ENCODE measurements at regions not wholly inside any gene's neighbourhood (a gene's known extent, or its start where the extent isn't known, plus 50 kb on each side); places are given as distances from the start of the nearest gene placed in this dataset.

DNA sequence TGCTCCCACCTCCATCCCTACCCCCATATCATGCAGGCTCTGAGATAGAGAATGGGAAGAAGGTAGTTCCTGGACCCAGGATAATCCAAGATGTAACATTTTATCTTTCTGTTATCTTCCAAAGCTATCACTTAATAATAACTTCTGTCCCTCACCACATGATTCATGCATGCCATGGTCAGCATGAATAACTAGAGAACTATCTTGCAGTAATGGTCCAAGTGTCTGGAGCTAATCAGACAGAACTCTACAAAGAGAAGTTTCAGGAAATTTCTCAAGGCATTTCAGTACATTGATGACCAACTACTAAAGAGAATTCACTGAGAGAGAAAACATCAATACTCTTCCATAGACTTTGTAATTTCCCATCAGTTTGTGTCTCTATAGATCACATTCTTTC lies 1469.7 kb upstream of the PIK3C3 start:
- no peak for DNase-seq

DNA sequence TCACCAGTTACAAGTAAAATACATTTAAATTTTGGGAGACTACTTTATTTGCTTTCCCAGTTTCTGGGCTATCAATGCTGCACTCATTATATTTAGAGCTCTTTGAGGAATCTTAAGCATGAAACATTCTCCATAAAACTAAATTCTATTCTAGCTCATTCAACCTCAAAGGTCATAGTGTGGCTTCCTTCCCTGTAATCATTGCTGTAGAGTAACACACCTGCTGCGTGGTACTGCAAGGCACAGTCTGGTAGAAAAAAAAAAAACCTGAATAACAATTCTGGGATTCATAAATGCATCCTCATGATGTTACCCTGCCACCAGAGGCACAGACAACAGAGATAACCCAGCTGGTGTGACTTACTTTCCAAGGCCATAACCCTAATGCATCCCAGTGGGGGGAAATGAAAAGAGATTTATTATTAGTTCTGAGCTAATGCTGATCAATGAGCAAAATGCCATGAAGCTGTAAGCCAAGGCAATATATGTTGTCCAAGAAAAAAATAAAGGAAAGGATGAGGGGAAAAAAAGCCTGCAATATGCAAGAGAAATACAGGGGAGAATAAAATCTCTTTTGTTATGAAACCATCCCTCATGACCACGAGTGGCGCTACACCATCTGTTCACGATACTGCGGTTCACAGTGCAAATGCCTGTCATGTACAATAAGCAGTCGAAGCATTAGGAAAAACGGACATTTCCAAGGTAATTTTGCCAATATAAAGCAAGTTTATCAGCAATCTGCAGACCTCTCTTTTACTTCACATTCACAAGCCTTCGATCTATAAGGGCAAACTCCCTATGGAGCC lies 1481.6 kb upstream of the PIK3C3 start:
- no peak for DNase-seq

DNA sequence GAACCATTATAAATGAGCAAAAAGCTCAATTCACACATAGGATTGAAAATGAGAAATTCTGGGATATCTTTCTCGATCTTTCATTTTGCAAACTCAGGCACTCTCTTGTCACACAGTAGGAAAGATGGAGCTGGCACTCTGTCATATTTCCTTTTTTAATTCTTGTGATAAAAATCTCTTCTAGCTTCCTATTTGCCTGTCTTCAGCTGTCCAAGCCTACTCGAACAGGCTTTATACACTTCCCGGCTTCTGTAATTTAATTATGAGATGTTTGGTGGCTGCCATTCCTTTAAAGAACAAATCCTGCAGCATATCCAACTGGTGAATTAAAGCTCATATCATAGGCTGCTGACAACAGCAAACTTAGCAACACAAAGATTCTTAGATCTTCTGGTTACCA lies 1484.3 kb upstream of the PIK3C3 start:
- DNase-seq, result no peak

DNA sequence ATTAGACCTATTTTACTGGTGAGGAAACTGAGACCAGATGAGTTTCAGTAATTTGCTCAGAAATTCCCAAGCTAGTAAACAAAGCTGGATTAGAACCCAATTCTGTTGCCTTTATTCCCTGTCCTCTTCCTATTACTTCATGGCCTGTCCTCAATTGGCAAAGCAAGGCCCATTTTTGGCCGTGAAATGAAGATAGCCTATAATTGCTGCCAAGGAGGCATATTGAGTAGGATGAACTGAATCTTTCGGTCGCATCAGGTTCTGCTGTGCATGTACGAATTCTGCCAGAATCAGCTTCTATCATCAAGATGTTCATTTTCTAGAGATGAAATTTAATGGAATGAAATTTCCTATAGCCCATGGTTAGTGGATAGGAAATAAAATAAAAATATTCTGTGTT lies 1485.2 kb upstream of the PIK3C3 start:
- DNase-seq, result no peak

DNA sequence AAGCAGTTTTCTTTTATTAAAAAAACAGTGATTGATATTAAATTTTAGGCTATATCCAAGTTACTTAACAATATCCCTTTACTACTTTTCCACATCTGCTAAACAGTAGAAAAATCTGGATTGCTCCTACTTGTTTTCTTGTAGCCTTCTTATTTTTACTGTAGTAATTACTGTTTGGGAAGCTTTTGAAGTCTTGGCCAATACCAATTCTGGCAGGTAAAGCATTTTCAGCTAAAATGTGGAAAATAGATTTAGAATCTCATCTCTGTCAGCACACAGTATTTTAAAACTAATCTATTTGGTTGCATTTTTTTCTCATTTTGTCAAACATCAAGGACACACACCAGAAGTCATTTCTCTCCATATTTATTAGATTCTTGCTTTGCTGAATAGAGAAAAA lies 1485.7 kb upstream of the PIK3C3 start:
- DNase-seq, result no peak

DNA sequence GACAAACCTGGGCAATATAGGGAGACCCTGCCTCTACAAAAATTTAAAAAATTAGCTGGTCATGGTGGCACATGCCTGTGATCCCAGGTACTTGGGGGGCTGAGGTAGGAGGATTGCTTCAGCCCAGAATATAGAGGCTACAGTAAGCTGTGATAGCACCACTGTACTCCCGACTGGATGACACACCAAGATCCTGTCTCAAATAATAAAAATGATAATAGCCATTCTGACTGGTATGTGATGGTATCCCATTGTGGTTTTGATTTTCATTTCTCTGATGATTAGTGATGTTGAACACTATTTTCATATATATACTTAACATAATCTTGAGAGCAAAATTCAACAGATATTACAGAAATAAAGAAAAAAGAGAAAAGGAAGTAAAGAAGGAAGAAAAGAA lies 1491.0 kb upstream of the PIK3C3 start:
- no peak for DNase-seq

DNA sequence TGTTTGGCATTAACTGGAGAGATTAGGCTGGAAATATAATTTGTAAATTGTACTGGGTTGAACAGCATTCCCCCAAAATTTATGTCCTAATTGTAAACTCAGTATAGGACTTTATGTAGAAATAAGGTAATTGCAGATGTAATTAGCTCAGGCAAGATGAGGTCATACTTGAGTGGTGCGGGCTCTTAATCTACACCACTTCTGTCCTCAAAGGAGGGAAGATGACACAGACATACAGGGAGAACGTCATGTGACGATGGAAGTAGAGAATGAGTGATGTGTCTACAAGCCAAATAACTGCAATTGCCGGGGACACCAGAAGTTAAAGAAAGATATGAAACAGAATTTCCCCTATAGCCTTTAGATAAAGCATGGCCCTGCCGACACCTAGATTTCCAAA lies 1501.1 kb upstream of the PIK3C3 start:
- no peak for DNase-seq

DNA sequence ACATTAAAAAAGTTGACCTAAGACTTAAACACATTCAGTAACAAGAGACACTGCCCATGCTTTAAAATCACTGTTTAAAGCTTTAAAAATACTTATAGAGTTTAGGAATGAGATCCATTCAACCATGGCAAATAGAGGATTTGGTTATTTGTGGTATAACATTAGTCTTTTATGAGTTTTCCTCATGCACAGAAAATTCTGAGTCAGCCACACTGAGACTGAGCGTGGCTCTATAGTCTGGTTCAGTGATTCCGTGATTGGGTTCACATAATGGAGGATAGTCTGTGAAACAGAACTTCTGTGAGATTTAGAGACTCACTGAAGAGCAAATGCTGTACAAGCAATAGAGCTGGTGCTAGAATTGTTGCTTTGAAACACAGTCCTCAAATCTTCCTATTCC lies 1502.4 kb upstream of the PIK3C3 start:
- DNase-seq, result no peak

DNA sequence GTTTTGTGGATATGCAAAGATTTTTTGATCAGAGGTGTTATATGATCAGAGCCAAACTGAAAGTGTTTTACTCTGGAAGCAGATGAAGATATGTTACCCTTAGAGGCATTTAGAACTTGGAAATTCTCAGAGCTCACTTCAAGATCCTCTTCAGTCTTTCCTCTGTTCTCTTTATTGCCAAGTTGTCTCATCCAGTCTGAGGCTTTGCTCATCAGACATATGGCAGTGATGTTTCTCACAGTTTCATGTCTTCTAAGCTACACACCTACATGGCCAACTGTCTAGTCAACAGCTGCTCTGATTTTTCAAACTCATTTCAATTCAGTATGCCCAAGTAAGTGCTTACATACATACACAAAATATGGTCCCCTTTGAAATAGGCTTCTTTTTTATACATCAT lies 1504.3 kb upstream of the PIK3C3 start:
- DNase-seq, result no peak

DNA sequence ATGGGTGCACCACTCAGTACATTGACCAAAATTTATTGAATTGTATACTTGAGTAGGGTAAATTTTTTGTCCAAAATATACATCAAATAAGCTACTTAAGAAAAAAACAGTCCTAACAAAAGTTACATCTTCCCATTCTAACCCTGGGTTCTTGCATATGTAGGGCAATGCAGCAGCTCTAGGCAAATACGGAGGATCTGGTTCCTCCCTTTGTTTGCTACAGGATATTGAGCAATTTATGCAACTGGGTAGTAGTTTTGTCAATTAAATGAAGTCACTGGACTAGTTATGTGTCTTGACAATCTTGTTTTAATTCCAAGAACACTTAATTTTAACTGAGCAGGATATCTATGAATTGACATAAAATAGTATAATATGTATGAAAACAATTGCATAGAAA lies 1507.2 kb upstream of the PIK3C3 start:
- DNase-seq, result no peak

DNA sequence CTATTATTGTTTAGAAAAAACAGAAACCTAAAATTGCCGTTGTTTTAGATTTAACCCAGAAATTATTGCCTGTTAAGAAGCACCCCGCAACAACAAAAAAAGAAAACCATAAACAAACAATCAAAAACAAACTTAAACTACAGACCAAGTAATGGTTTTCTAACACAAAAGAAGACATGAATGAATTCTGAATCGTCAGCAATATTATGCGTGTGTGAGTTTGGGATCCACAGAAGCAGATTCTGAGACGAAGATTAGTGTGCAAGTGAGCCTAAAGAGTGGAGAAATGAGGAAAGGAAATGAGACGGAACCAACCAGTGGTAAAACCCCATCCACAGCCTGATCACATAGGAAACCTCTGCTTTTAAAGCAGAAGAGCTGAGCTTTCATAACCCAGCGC lies 1514.9 kb upstream of the PIK3C3 start:
- no peak for DNase-seq

DNA sequence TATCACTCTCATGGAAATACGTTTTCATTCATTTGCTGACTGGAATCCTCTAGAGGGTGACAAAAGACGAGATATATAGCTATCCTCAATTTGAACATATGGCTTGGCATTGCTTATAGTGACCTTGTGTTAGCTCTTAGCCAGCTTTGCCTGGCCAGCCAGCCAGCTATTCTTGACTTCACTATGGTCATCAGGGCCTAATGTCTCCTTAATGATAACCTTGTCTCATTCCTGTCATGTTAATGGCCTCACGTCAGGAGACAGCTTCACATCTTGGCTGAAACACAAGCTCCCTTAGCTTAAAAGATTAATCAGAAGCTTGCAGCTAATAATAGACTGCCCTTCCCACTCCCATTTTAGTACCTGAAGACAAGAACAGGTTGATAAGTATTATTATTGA lies 1517.5 kb upstream of the PIK3C3 start:
- no peak for DNase-seq

DNA sequence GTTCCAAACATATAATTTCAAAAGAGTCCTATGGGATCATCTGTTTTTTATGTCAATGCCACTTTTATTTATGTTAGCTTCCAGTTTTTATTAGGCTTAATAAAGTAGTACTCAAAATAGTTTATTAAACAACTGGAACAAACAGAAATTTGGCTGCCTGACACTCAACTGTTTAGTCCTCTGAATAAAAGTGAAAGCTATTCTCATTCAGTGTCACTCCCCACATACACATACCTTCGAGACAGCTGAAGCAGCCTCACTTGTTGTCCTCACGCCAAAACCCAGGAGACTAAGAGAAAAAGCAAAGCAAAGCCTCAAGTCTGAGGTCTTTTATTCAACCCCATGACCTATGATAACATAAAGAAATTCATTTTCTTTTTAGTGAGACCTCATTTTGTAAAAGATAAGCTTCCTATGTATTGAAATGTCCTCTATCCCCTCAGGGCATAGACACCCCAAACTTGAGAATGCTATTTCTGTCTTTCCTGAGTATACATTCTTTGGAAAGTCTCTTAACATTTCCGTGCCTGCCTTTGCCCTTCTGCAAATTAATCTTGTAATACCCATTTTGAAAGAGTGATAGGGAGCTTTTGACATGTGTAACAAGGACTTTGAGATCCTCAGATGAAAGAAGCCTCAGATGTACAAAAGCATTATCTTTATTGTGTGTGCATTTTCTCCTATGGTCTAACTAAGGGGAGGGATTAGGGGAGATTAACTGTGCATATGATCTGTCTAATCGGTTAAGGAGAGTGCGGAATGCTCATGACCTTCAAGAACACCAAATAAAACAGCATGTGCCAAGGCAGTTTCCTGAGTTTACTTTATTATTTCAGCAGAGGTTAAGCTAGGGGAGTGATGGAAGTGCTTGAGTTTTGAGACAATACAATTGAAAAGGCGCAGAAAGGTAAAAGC lies 1523.7 kb upstream of the PIK3C3 start:
- DNase-seq, result no peak

DNA sequence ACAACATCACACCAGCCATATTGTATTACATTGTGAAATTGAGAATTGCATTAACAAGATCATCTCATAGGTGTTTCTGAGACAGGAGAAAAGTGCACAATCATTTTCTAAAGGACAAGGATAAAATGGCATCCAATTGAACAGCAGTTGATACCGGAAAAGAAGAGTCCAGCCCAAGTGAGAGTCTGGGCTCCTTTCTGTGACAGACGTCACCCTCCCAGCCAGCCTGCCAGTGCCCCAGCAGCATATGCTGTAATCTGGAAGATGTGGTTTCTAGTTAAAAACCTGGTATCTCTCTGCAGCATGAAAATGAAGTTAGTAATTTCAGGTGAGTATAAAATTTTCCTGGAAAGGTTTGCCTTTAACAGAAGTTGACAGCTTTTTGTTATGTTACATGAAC lies 1531.7 kb upstream of the PIK3C3 start:
- DNase-seq, result no peak

DNA sequence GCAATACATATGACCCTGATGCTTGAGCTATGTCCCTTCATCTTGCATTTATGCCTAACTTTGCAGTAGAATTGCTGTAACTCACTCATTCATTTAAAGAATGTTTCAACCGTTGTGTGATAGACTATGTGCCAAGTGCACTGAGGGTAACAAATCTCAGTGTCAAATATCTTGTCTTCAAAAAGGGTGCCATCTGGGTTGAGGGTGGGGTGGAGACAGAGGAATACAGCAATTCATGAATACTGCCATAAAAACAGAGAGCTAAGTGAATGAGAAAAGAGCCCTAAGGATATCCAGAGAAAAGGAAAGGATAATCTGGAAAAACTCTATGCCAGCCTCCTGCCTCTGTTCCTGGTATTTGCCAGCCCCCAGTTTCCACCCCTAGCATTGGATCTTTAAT lies 1534.4 kb upstream of the PIK3C3 start:
- DNase-seq, result no peak

DNA sequence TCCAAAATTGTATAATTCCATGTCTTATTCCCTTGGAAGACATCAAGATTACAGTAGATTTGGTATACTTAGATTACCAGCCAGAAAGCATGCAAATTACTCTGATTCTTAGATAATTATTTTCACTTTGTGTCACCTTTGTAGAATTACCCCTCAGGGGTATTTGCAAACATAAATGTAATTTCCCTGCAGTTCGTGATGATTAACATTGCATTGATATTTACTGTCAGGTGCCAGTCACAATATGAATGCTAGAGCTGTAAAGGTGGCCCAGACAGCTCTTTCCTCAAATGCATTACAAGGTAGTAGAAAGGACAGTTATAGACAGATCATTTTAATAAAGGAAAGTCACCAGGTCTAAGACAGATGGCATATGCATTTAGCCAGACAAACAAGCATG lies 1537.5 kb upstream of the PIK3C3 start:
- no peak for DNase-seq

DNA sequence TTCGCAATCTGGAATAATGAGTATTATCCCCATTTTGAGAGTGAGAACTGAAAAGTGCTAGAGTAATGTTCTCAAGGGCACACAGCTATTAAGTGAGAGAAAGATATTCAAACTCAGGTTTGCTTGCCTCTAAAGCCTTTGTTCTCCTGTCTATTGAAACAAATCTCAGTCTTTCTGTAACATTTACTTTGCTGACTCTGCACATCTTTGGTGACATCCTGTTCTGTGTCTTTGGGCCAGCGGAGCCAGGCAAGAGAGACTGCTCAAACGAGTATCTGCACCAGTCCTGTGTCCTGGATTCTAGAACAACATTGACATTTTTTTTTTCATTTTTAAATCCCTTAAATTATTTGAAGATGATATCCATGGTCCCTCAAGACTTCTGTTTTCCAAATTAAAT lies 1539.2 kb upstream of the PIK3C3 start:
- no peak for DNase-seq

DNA sequence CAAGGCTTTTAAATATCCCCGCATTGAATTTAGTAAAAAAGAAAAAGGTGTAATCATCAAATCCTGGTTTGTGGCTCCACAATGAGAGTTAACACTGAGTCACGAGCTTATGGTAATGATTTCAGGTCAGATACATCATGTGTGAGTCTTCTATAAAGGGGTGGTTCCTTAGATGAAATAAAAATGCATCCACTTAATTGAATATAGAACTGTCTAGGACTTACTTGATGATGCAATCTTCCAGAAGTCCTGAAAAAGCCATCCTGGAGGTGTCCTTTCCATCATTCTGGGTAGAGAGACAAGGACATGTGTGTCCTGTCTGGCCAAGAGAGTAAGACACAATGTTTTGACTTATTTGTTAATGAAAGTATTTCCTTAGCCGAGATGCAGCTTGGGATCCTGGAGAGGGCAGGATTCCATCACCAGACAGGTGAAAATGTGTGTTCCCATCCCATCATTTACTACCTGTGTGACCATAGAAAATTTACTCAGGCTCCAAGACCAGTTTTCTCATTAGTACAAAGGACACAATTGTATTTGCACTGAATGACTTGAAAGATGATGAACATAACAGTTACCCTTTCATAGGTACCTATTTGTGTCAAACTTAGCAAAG lies 1539.8 kb upstream of the PIK3C3 start:
- no peak for DNase-seq

DNA sequence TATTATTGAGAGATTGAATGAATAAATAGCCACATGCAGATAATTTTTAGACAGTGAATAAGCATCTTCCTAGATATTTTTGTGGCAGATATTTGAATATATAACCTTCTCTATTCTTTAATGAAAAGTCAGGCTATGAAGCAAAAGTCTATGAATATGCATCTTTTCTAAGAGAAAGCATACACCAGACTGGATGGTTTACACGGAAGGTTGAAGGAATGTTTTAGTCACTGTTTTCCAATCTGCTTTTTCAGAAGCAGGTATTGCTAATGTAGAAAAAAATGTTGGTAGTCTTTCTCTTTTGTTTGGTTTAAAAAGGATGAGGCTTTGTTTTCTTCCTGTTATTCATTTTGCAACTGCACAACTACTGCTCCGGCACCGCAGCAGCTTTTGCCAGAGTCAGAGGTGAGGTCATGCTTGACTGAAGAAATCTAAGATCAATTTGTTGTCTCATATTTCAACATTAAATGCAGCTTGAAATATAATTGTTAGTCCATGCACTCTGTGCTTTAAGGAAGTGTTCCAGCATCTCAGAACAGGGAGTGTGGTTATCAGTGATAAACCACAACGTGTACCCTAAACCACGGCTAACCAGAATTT lies 1540.8 kb upstream of the PIK3C3 start:
- DNase-seq, result no peak

DNA sequence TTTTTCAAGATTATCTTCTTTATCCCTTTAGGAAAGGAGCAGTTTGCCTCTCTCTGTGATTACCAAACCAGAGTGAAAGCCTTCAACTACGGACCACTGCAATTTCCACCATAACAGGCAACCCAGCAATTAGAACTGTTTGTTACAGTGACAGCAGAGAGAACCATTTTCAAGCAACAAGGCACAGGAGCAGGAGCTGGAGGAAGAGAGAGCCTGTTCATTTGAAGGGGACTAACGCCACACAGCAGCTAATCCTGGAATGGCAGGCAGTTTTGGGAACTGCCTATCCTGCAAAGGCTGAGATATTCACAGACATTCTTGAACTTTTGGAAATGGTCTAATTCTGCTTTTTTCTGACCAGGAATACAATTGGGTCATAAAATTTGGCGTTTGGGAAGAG lies 1541.9 kb upstream of the PIK3C3 start:
- DNase-seq, result no peak

DNA sequence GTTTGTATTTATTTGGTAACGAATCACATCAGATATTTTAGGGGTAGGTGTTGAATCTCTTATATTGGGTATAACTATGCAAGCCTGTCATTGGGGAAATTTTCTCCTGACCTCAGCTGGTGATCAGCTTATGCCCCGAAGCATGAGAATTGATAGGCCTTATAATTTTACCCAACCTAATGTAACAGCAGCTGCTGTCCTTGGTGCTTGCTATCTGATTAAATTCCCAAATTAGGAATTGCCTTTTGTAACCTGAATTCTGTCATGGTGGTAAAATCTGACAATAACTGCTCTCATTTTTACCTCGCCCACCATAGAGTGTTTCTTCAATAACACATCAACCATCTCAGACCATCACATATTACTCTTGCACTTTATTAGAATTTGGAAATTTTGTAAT lies 1542.6 kb upstream of the PIK3C3 start:
- no peak for DNase-seq

DNA sequence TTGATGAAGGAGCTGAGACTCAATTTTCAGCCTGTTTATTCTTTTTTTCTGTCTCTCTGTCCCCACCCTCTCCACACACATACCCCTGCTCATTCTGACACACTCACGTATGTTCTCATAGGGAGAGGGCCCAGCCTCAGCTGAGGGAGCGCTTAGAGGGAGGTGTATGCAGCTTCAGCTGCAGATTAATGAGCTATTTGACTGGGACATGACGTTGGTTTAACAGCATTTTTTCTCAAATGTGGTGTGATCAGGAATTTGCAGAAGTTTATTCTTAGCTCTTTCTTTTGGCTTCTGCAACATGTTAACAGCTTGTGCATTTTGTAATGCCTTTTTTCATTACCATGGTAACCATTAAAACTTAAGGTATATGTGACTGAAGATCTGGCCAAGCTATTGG lies 1547.1 kb upstream of the PIK3C3 start:
- no peak for DNase-seq

DNA sequence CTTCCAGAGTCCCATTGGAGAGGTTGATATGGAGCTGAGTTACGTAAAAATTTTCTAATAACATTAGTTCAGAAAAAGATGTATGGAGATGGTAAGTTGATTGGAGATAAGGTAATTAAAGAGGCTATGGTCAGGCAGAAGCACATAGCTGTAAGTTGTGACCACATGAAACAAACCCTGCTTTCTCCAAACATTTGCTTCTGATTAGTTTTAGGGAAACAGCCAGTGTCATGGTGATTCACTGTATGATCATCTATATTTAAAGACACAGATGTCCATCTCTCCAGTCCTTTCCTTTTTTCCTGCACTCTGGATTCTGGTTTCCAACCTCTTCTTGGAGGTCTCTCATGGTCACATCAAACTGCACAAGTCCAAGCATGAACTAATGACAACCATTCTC lies 1550.8 kb upstream of the PIK3C3 start:
- no peak for DNase-seq

DNA sequence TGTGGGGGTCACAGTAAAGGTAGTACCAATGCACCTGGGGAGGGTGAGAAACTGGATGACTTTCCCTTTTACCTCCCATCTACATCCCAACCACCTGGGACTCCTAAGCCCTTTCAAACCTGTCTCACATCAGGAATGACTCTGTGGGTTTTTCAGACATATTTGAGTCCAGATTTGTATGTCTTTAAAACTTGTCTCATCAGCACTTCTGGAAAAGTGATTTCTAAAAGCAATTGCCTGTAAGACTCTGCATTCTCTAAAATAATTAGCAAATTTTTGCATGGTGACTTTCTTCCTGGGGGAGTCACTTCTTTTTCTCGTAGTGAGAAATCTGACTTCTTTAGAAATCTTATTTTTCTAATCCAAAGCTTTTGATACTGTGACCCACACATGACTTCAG lies 1553.0 kb upstream of the PIK3C3 start:
- no peak for DNase-seq
